ENCODE measurements at regions not wholly inside any gene's neighbourhood (a gene's known extent, or its start where the extent isn't known, plus 50 kb on each side); places are given as distances from the start of the nearest gene placed in this dataset.

GRCh38 chr7:42747044-42747443, 164.8 kb downstream of the C7orf25 start:
- H3K9me3 ChIP-seq (ENCODE audit: control insufficient read depth, low read length, poor library complexity, severe bottlenecking), result peaks cover 3% of the 10 kb centered on the region
- no peak for ATAC-seq
- Mint-ChIP-seq H3K36me3 (ENCODE audit: low read depth) (no peaks in the 10 kb centered on the region), H3K4me1 (no peaks in the 10 kb centered on the region), H3K27me3 (no peaks in the 10 kb centered on the region), H3K4me3 (no peak overlapping the region), H3K27ac (no peak overlapping the region)
- DNase-seq, result no peak

GRCh38 chr7:42746214-42746613, 165.7 kb downstream of the C7orf25 start:
- H3K36me3 Mint-ChIP-seq (ENCODE audit: low read depth), result no peaks in the 10 kb centered on the region
- H3K4me3 Mint-ChIP-seq, result no peak overlapping the region
- H3K4me1 Mint-ChIP-seq, result no peaks in the 10 kb centered on the region
- peaks cover 3% of the 10 kb centered on the region for H3K9me3 ChIP-seq (ENCODE audit: control insufficient read depth, low read length, poor library complexity, severe bottlenecking)
- H3K27me3 Mint-ChIP-seq, result no peaks in the 10 kb centered on the region
- DNase-seq (no peak), ATAC-seq (no peak)
- H3K27ac Mint-ChIP-seq, result no peak overlapping the region

GRCh38 chr7:42745357-42746059, 166.4 kb downstream of the C7orf25 start:
- Mint-ChIP-seq H3K36me3 (ENCODE audit: low read depth) (no peaks in the 10 kb centered on the region), H3K4me1 (no peaks in the 10 kb centered on the region), H3K4me3 (no peak overlapping the region), H3K27me3 (no peaks in the 10 kb centered on the region), H3K27ac (no peak overlapping the region)
- DNase-seq (no peak), ATAC-seq (no peak)
- peaks cover 3% of the 10 kb centered on the region for H3K9me3 ChIP-seq (ENCODE audit: control insufficient read depth, low read length, poor library complexity, severe bottlenecking)

- DNase-seq, result no peak
- no peak overlapping the region for H3K27ac Mint-ChIP-seq
- no peak overlapping the region for H3K4me3 Mint-ChIP-seq
- no peaks in the 10 kb centered on the region for H3K4me1 Mint-ChIP-seq
- no peaks in the 10 kb centered on the region for H3K27me3 Mint-ChIP-seq
- H3K9me3 ChIP-seq (ENCODE audit: control insufficient read depth, low read length, poor library complexity, severe bottlenecking), result peaks cover 3% of the 10 kb centered on the region
- no peak for ATAC-seq
- H3K36me3 Mint-ChIP-seq (ENCODE audit: low read depth), result no peaks in the 10 kb centered on the region
These were observed 167.1 kb downstream of the C7orf25 start for GRCh38 chr7:42744746-42745145.

GRCh38 chr7:42743077-42743858, 168.6 kb downstream of the C7orf25 start:
- Mint-ChIP-seq H3K27me3 (no peaks in the 10 kb centered on the region), H3K27ac (no peak overlapping the region), H3K4me1 (no peaks in the 10 kb centered on the region), H3K4me3 (no peak overlapping the region), H3K36me3 (ENCODE audit: low read depth) (no peaks in the 10 kb centered on the region)
- DNase-seq (no peak), ATAC-seq (no peak)
- H3K9me3 ChIP-seq (ENCODE audit: control insufficient read depth, low read length, poor library complexity, severe bottlenecking), result peaks cover 3% of the 10 kb centered on the region

GRCh38 chr7:42742318-42742717, 169.6 kb downstream of the C7orf25 start:
- Mint-ChIP-seq H3K27ac (no peak overlapping the region), H3K4me3 (no peak overlapping the region), H3K4me1 (no peaks in the 10 kb centered on the region), H3K27me3 (no peaks in the 10 kb centered on the region), H3K36me3 (ENCODE audit: low read depth) (no peaks in the 10 kb centered on the region)
- no peak for ATAC-seq
- H3K9me3 ChIP-seq (ENCODE audit: control insufficient read depth, low read length, poor library complexity, severe bottlenecking), result no peaks in the 10 kb centered on the region
- DNase-seq, result no peak

GRCh38 chr7:42740408-42740807, 171.5 kb downstream of the C7orf25 start:
- Mint-ChIP-seq H3K36me3 (ENCODE audit: low read depth) (no peaks in the 10 kb centered on the region), H3K27me3 (no peaks in the 10 kb centered on the region), H3K4me3 (no peak overlapping the region), H3K27ac (no peak overlapping the region), H3K4me1 (no peaks in the 10 kb centered on the region)
- DNase-seq (no peak), ATAC-seq (no peak)
- H3K9me3 ChIP-seq (ENCODE audit: control insufficient read depth, low read length, poor library complexity, severe bottlenecking), result no peaks in the 10 kb centered on the region

- no peak for DNase-seq
- Mint-ChIP-seq H3K36me3 (ENCODE audit: low read depth) (no peaks in the 10 kb centered on the region), H3K27me3 (no peaks in the 10 kb centered on the region), H3K4me1 (no peaks in the 10 kb centered on the region), H3K4me3 (no peak overlapping the region), H3K27ac (no peak overlapping the region)
- no peak for ATAC-seq
- no peaks in the 10 kb centered on the region for H3K9me3 ChIP-seq (ENCODE audit: control insufficient read depth, low read length, poor library complexity, severe bottlenecking)
These were observed 172.2 kb downstream of the C7orf25 start for GRCh38 chr7:42739638-42740037.

- no peaks in the 10 kb centered on the region for H3K36me3 Mint-ChIP-seq (ENCODE audit: low read depth)
- H3K27ac Mint-ChIP-seq, result no peak overlapping the region
- H3K4me3 Mint-ChIP-seq, result no peak overlapping the region
- H3K27me3 Mint-ChIP-seq, result no peaks in the 10 kb centered on the region
- DNase-seq, result no peak
- H3K9me3 ChIP-seq (ENCODE audit: control insufficient read depth, low read length, poor library complexity, severe bottlenecking), result no peaks in the 10 kb centered on the region
- no peak for ATAC-seq
- H3K4me1 Mint-ChIP-seq, result no peaks in the 10 kb centered on the region
These were observed 174.9 kb downstream of the C7orf25 start for GRCh38 chr7:42736931-42737330.

- Mint-ChIP-seq H3K27ac (no peak overlapping the region), H3K4me3 (no peak overlapping the region), H3K27me3 (no peaks in the 10 kb centered on the region), H3K36me3 (ENCODE audit: low read depth) (no peaks in the 10 kb centered on the region), H3K4me1 (no peaks in the 10 kb centered on the region)
- H3K9me3 ChIP-seq (ENCODE audit: control insufficient read depth, low read length, poor library complexity, severe bottlenecking), result no peaks in the 10 kb centered on the region
- no peak for ATAC-seq
- no peak for DNase-seq
These were observed 176.8 kb downstream of the C7orf25 start for GRCh38 chr7:42735081-42735480.

GRCh38 chr7:42734568-42734967, 177.3 kb downstream of the C7orf25 start:
- no peaks in the 10 kb centered on the region for H3K36me3 Mint-ChIP-seq (ENCODE audit: low read depth)
- H3K27ac Mint-ChIP-seq, result no peak overlapping the region
- no peak overlapping the region for H3K4me3 Mint-ChIP-seq
- DNase-seq, result no peak
- no peaks in the 10 kb centered on the region for H3K27me3 Mint-ChIP-seq
- no peak for ATAC-seq
- H3K9me3 ChIP-seq (ENCODE audit: control insufficient read depth, low read length, poor library complexity, severe bottlenecking), result no peaks in the 10 kb centered on the region
- no peaks in the 10 kb centered on the region for H3K4me1 Mint-ChIP-seq

- H3K27ac Mint-ChIP-seq, result no peak overlapping the region
- no peaks in the 10 kb centered on the region for H3K36me3 Mint-ChIP-seq (ENCODE audit: low read depth)
- no peaks in the 10 kb centered on the region for H3K4me1 Mint-ChIP-seq
- no peak overlapping the region for H3K4me3 Mint-ChIP-seq
- no peaks in the 10 kb centered on the region for H3K9me3 ChIP-seq (ENCODE audit: control insufficient read depth, low read length, poor library complexity, severe bottlenecking)
- H3K27me3 Mint-ChIP-seq, result no peaks in the 10 kb centered on the region
- DNase-seq, result no peak
- no peak for ATAC-seq
These were observed 178.8 kb downstream of the C7orf25 start for GRCh38 chr7:42733040-42733439.

GRCh38 chr7:42730586-42730985, 181.3 kb downstream of the C7orf25 start:
- no peaks in the 10 kb centered on the region for H3K4me1 Mint-ChIP-seq
- H3K27ac Mint-ChIP-seq, result no peak overlapping the region
- no peaks in the 10 kb centered on the region for H3K36me3 Mint-ChIP-seq (ENCODE audit: low read depth)
- DNase-seq (no peak), ATAC-seq (no peak)
- no peak overlapping the region for H3K4me3 Mint-ChIP-seq
- H3K9me3 ChIP-seq (ENCODE audit: control insufficient read depth, low read length, poor library complexity, severe bottlenecking), result no peaks in the 10 kb centered on the region
- H3K27me3 Mint-ChIP-seq, result no peaks in the 10 kb centered on the region
